ENCODE measurements at regions not wholly inside any gene's neighbourhood (a gene's known extent, or its start where the extent isn't known, plus 50 kb on each side); places are given as distances from the start of the nearest gene placed in this dataset.

DNA sequence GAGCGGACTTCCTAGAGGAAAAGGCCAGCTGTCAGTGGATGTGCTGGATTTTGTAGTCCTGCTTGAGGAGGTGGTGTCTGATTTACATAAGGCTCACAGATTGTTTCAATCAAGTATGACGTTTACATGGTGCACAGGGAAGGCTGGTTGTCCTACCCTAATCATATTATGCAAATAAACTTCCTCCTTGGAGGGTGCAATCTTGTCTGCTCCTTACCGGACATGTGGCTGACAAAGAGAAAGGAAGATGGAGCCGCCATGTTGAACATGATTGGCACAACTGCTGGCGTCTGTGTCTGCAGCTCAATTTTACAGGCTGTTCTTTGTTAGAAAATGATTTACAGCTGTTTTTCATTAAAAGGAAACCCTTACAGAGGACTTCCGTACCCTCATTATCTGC, 1656.1 kb downstream of the KCNT2 start:
- Histone ChIP-seq H3K27me3 (ENCODE audit: insufficient read depth, poor library complexity, severe bottlenecking) (no peaks in the 10 kb centered on the region), H3K36me3 (ENCODE audit: low read depth) (no peaks in the 10 kb centered on the region), H3K4me3 (ENCODE audit: severe bottlenecking) (no peak overlapping the region), H3K4me1 (ENCODE audit: insufficient read depth, poor library complexity, severe bottlenecking) (no peaks in the 10 kb centered on the region), H3K9me3 (ENCODE audit: severe bottlenecking) (no peaks in the 10 kb centered on the region), H3K27ac (ENCODE audit: poor library complexity, severe bottlenecking) (no peak overlapping the region)
- TF ChIP-seq, protein P1, sequence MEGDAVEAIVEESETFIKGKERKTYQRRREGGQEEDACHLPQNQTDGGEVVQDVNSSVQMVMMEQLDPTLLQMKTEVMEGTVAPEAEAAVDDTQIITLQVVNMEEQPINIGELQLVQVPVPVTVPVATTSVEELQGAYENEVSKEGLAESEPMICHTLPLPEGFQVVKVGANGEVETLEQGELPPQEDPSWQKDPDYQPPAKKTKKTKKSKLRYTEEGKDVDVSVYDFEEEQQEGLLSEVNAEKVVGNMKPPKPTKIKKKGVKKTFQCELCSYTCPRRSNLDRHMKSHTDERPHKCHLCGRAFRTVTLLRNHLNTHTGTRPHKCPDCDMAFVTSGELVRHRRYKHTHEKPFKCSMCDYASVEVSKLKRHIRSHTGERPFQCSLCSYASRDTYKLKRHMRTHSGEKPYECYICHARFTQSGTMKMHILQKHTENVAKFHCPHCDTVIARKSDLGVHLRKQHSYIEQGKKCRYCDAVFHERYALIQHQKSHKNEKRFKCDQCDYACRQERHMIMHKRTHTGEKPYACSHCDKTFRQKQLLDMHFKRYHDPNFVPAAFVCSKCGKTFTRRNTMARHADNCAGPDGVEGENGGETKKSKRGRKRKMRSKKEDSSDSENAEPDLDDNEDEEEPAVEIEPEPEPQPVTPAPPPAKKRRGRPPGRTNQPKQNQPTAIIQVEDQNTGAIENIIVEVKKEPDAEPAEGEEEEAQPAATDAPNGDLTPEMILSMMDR (IDR thresholded peaks at IDR 0.05; ENCODE audit: poor library complexity, severe bottlenecking), result no peak
- ATAC-seq (ENCODE audit: low read depth) (no peak), DNase-seq (ENCODE audit: low spot score) (no peak)

DNA sequence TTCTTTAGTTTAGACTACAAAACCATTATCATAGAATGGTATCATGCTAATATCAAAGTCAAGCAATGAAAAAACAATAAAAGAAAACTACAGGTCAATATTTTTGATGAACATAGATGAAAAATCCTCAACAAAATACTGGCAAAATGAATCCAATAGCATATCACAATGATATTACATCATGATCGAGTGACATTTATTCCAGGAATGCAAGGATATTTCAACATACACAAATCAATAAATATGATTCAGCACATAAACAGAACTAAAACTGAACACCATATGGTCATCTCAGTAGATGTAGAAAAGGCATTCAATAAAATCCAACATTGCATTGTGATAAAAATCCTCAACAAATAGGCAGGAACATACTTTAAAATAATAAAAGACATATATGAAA, 1657.7 kb downstream of the KCNT2 start:
- DNase-seq (ENCODE audit: low spot score) (no peak), ATAC-seq (ENCODE audit: low read depth) (no peak)
- Histone ChIP-seq H3K36me3 (ENCODE audit: low read depth) (no peaks in the 10 kb centered on the region), H3K27me3 (ENCODE audit: insufficient read depth, poor library complexity, severe bottlenecking) (no peaks in the 10 kb centered on the region), H3K4me3 (ENCODE audit: severe bottlenecking) (no peak overlapping the region), H3K27ac (ENCODE audit: poor library complexity, severe bottlenecking) (no peak overlapping the region), H3K9me3 (ENCODE audit: severe bottlenecking) (no peaks in the 10 kb centered on the region), H3K4me1 (ENCODE audit: insufficient read depth, poor library complexity, severe bottlenecking) (no peaks in the 10 kb centered on the region)
- TF ChIP-seq, protein P1 (IDR thresholded peaks at IDR 0.05; ENCODE audit: poor library complexity, severe bottlenecking), result no peak

DNA sequence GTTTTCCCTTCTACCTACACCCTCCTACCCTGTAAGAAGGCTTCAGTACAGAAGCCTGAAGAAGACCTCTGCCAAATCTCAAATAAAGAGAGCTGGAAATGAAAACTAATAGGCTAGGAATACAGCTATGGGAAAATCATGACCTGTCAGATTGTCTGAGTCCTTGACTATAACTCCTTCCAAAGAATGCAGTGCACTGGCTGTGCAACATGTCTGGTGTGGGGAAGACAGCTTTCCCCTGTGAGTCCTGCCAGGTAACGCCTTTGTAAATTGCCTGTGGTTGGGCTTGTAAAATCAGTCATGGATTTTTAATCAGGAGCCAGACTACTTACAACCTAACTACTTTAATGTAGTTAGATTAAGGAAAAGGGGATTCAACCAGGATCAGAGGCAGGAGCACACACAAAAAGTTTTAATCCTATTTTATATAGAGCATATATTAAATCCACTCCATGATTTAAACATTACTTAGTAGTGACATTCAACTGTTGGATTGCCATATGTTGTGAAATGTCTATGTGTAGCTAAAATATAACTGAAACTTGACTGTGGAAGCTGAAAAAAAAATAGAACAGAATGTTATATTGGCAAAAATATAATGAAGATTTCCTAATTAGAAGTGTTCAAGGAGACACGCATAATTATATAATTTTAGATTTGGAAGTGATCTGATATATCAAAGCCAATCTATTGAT, 1667.8 kb downstream of the KCNT2 start:
- no peak for ATAC-seq (ENCODE audit: low read depth)

DNA sequence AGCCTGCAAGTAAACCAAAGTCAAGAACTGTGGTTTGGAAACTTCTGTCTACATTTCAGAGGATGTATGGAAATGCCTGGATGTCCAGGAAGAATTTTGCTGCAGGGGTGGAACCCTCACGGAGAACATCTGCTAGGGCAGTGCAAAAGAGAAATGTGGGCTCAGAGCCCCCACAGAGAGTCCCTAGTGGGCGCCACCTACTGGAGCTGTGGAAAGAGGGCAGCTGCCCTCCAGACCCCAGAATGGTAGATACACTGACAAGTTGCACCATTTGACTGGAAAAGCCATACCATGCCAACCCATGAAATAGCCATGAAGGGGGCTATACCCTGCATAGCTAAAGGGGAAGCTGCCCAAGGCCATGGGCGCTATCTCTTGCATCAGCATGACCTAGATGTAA, 1672.4 kb downstream of the KCNT2 start:
- H3K4me3 ChIP-seq (ENCODE audit: severe bottlenecking), result no peak overlapping the region
- TF ChIP-seq, protein P1 (IDR thresholded peaks at IDR 0.05; ENCODE audit: poor library complexity, severe bottlenecking), result no peak
- no peak for DNase-seq (ENCODE audit: low spot score)
- H3K27ac ChIP-seq (ENCODE audit: poor library complexity, severe bottlenecking), result no peak overlapping the region
- no peaks in the 10 kb centered on the region for H3K9me3 ChIP-seq (ENCODE audit: severe bottlenecking)
- no peak for ATAC-seq (ENCODE audit: low read depth)
- H3K36me3 ChIP-seq (ENCODE audit: low read depth), result no peaks in the 10 kb centered on the region
- no peaks in the 10 kb centered on the region for H3K27me3 ChIP-seq (ENCODE audit: insufficient read depth, poor library complexity, severe bottlenecking)
- H3K4me1 ChIP-seq (ENCODE audit: insufficient read depth, poor library complexity, severe bottlenecking), result no peaks in the 10 kb centered on the region

More for the DNA sequence above, 1667.8 kb downstream of the KCNT2 start:
- DNase-seq (ENCODE audit: low spot score), result no peak
- TF ChIP-seq, protein P1 (IDR thresholded peaks at IDR 0.05; ENCODE audit: poor library complexity, severe bottlenecking), result no peak
- no peak overlapping the region for H3K4me3 ChIP-seq (ENCODE audit: severe bottlenecking)
- H3K9me3 ChIP-seq (ENCODE audit: severe bottlenecking), result no peaks in the 10 kb centered on the region
- no peaks in the 10 kb centered on the region for H3K4me1 ChIP-seq (ENCODE audit: insufficient read depth, poor library complexity, severe bottlenecking)
- H3K27ac ChIP-seq (ENCODE audit: poor library complexity, severe bottlenecking), result no peak overlapping the region
- H3K27me3 ChIP-seq (ENCODE audit: insufficient read depth, poor library complexity, severe bottlenecking), result no peaks in the 10 kb centered on the region
- no peaks in the 10 kb centered on the region for H3K36me3 ChIP-seq (ENCODE audit: low read depth)

DNA sequence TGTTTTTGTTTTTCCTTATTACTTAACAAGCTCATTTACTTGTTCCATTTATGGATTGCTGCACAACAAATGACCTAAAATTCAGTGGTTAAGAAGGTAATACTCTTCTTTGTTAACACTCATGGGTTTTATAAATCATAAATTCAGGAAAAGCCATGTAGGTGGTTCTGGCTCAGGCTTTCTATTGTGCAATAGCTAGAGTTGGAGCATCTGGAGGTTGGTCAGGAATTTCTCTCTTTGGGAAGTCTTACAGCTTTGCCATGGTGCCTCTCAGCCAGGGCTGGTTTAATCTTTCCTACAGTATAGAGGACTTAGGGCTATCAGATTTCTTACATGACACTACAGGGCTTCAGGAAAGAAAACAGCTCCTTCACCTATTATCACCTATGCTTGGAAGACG, 1677.1 kb downstream of the KCNT2 start:
- H3K4me3 ChIP-seq (ENCODE audit: severe bottlenecking), result no peak overlapping the region
- H3K27me3 ChIP-seq (ENCODE audit: insufficient read depth, poor library complexity, severe bottlenecking), result no peaks in the 10 kb centered on the region

More for the DNA sequence above, 1677.1 kb downstream of the KCNT2 start:
- H3K36me3 ChIP-seq (ENCODE audit: low read depth), result no peaks in the 10 kb centered on the region
- no peaks in the 10 kb centered on the region for H3K4me1 ChIP-seq (ENCODE audit: insufficient read depth, poor library complexity, severe bottlenecking)
- H3K9me3 ChIP-seq (ENCODE audit: severe bottlenecking), result no peaks in the 10 kb centered on the region
- ATAC-seq (ENCODE audit: low read depth), result no peak
- TF ChIP-seq, protein P1 (IDR thresholded peaks at IDR 0.05; ENCODE audit: poor library complexity, severe bottlenecking), result no peak
- H3K27ac ChIP-seq (ENCODE audit: poor library complexity, severe bottlenecking), result no peak overlapping the region
- DNase-seq (ENCODE audit: low spot score), result no peak

Measured in RWPE2 (cell line).